Lung (tissue), 11 donors: ENCODE measurements at regions not wholly inside any gene's neighbourhood (a gene's known extent, or its start where the extent isn't known, plus 50 kb on each side); places are given as distances from the start of the nearest gene placed in this dataset.

Experiments used
- ATAC-seq: fragments of 200-7000 bp; cut with Tn5 transposase; one replicate; pipeline ENCODE4 v1.9.1; 2020; ENCODE audit warnings: moderate number of reproducible peaks; ENCODE audit not compliant: insufficient read depth, low FRiP score
- DNase-seq, 3 donors: peaks; one replicate each; pipeline ENCODE4 v3.0.0-alpha.2; 2013 to 2017
- H3K27ac ChIP-seq, 2 donors: one replicate each; pipeline ENCODE4 v1.5.1; 2013; ENCODE audit warnings: mild to moderate bottlenecking in 2 of 2, moderate library complexity in 2 of 2, control low read depth in 1 of 2, inconsistent platforms in 1 of 2, low read depth in 1 of 2, low read length in 1 of 2
- H3K27me3 ChIP-seq, 3 donors: one replicate each; pipeline ENCODE4 v1.5.1; 2013; ENCODE audit warnings: low read length in 2 of 3; ENCODE audit not compliant: control insufficient read depth in 3 of 3, insufficient read depth in 3 of 3
- H3K36me3 ChIP-seq, 4 donors: one replicate each; pipeline ENCODE4 v1.5.1; 2013; ENCODE audit warnings: low read length in 4 of 4, mild to moderate bottlenecking in 1 of 4, moderate library complexity in 1 of 4; ENCODE audit not compliant: control insufficient read depth in 4 of 4, insufficient read depth in 4 of 4
- H3K4me1 ChIP-seq, 5 donors: one replicate each; pipeline ENCODE4 v1.5.1; 2013; ENCODE audit warnings: low read length in 5 of 5, mild to moderate bottlenecking in 2 of 5, moderate library complexity in 1 of 5; ENCODE audit not compliant: control insufficient read depth in 5 of 5, insufficient read depth in 5 of 5
- H3K4me3 ChIP-seq: one replicate; pipeline ENCODE4 v1.5.1; 2013; ENCODE audit warnings: mild to moderate bottlenecking, control low read depth, moderate library complexity
- H3K9ac ChIP-seq, 2 donors: one replicate each; pipeline ENCODE4 v1.5.1; 2013; ENCODE audit warnings: low read length in 2 of 2, control low read depth in 1 of 2; ENCODE audit not compliant: insufficient read depth in 1 of 2
- H3K9me3 ChIP-seq, 4 donors: one replicate each; pipeline ENCODE4 v1.5.1; 2013; ENCODE audit warnings: low read length in 3 of 4, mild to moderate bottlenecking in 1 of 4, moderate library complexity in 1 of 4; ENCODE audit not compliant: control insufficient read depth in 4 of 4, insufficient read depth in 3 of 4
- WGBS, 2 donors: extraction: QIAGEN DNeasy Blood & Tissue Kit; methylation state at CpG; one replicate each; pipeline ENCODE4 v1.1.7; 2013; 5-methylcytosine and 5-hydroxymethylcytosine counted together
- TF ChIP-seq, protein P1 (sequence below): IDR thresholded peaks from 2 replicates; pipeline ENCODE4 v1.5.1; 2012; ENCODE audit warnings: mild to moderate bottlenecking; ENCODE audit errors: control extremely low read depth, extremely low read depth
- donor health status: control.
- donor health status: control.
- donor health status: Bipolar disorder and iron deficiency.
- donor health status: healthy.
- donor health status: DM: yes; HTN: yes; CAD: no.

DNA sequence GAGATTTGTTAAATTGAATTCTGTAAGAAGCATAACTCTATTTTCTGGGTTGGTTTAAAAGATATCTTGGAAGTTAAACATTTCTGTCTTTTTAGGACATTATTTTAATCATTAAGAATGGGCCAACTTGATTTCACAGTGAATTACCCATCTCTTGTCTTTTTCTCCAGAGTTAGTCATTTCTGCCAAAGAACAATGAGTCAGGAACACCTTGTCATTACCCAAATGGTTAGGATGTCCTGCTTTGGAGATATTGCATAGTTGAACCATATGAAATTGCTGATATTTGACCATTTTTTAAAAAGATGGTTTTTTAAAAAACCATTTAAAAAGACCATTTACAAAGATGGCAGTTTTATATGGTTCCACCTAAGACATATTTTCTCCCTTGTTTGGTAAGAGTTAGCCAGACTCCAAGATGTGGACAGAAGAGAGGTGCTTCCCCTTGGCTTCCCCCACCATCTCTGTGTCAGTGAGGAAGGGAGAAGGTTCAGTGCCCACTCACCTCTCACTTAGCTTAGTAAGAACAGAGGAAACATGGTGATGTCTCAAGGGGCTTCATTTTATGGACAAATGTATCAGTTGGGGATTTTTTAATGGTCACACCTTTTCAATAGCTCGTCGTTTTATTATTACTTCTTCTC lies 103.0 kb downstream of the PCSK1 start:
- H3K27me3 ChIP-seq, result no peaks in the 10 kb centered on the region
- no peak overlapping the region for H3K4me3 ChIP-seq
- H3K9ac ChIP-seq, result no peak overlapping the region
- no peaks in the 10 kb centered on the region for H3K36me3 ChIP-seq
- 92 to 95% methylated on average over 2 of the region's 2 CpGs for WGBS, 2 donors
- H3K4me1 ChIP-seq, result peaks cover 0 to 9% (median 0%) of the 10 kb centered on the region in 5 donors
- TF ChIP-seq, protein P1, sequence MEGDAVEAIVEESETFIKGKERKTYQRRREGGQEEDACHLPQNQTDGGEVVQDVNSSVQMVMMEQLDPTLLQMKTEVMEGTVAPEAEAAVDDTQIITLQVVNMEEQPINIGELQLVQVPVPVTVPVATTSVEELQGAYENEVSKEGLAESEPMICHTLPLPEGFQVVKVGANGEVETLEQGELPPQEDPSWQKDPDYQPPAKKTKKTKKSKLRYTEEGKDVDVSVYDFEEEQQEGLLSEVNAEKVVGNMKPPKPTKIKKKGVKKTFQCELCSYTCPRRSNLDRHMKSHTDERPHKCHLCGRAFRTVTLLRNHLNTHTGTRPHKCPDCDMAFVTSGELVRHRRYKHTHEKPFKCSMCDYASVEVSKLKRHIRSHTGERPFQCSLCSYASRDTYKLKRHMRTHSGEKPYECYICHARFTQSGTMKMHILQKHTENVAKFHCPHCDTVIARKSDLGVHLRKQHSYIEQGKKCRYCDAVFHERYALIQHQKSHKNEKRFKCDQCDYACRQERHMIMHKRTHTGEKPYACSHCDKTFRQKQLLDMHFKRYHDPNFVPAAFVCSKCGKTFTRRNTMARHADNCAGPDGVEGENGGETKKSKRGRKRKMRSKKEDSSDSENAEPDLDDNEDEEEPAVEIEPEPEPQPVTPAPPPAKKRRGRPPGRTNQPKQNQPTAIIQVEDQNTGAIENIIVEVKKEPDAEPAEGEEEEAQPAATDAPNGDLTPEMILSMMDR, result no peak
- H3K9me3 ChIP-seq, result no peaks in the 10 kb centered on the region
- ATAC-seq (no peak), DNase-seq (no peak)
- no peak overlapping the region for H3K27ac ChIP-seq

DNA sequence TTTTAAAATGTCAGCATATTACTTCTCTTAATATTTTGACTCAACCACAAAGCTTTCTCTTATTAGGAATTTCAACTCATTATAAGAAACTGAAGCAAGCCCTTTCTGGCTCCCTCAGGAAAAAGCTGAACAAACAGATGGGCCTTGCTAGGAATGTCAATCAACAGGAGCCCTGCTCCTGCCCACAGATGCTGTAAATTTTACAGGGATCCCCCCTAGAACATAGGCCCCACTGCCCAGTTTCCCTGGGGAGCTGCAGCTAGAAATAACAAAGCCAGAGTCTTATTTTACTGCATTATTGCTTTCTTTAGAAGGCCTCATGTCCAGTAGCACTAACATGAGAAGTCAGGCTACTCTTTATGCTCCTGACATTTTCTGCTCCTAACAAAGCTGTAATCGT lies 103.8 kb downstream of the PCSK1 start:
- 83 to 95% methylated on average over 1 of the region's 1 CpG for WGBS, 2 donors
- TF ChIP-seq, protein P1, result no peak
- DNase-seq (no peak), ATAC-seq (no peak)
- H3K9me3 ChIP-seq, result no peaks in the 10 kb centered on the region
- H3K4me1 ChIP-seq, result peaks cover 0 to 9% (median 0%) of the 10 kb centered on the region in 5 donors
- H3K27ac ChIP-seq, result no peak overlapping the region
- H3K9ac ChIP-seq, result no peak overlapping the region
- H3K36me3 ChIP-seq, result no peaks in the 10 kb centered on the region
- H3K4me3 ChIP-seq, result no peak overlapping the region
- no peaks in the 10 kb centered on the region for H3K27me3 ChIP-seq

DNA sequence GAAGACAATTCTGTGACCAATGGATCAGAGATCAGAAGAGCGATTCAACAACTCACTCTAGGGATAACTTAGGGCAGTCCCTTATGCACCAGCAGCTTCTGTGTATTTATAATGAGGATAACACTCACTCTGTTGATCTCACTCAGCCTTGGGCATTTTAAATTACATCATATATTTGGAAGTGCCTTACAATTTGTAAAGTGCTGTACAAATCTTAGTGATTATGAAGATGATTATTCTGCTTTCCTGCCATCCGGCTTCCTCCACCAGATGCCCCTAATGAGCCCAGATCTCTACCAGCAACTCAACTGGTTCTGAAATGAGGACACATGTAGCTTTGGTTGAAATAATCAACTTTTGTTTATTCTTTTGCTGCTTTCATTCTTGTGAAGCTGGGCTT lies 105.3 kb downstream of the PCSK1 start:
- DNase-seq (no peak), ATAC-seq (no peak)
- Histone ChIP-seq H3K9ac (no peak overlapping the region), H3K9me3 (no peaks in the 10 kb centered on the region), H3K36me3 (no peaks in the 10 kb centered on the region), H3K4me1 (peaks cover 0 to 9% (median 0%) of the 10 kb centered on the region in 5 donors), H3K27me3 (no peaks in the 10 kb centered on the region), H3K27ac (no peak overlapping the region), H3K4me3 (no peak overlapping the region)
- 92 to 96% methylated on average over 2 of the region's 2 CpGs for WGBS, 2 donors
- TF ChIP-seq, protein P1, result no peak

DNA sequence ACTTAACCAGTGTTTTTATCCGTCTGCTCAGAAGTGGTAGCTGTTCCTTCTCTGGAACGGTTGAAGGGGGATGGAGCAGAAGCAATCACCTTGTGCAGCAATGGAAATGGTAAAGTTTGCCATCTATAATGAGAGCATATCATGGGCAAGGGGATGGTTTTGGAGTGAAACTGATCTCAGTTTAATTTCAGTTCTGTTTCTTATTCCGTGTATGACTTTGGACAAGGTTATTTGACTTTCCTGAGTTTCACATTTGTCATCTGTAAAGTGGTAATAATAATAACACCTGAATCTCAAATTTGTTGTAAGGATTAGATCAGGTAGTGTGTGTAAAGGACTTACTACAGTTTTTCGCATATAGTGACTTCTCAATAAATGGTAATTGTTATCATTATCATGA lies 106.1 kb downstream of the PCSK1 start:
- Histone ChIP-seq H3K27me3 (no peaks in the 10 kb centered on the region), H3K9me3 (no peaks in the 10 kb centered on the region), H3K27ac (no peak overlapping the region), H3K4me1 (peaks cover 0 to 6% (median 0%) of the 10 kb centered on the region in 5 donors), H3K36me3 (no peaks in the 10 kb centered on the region), H3K4me3 (no peak overlapping the region), H3K9ac (no peak overlapping the region)
- DNase-seq (no peak), ATAC-seq (no peak)
- WGBS, 2 donors, result 92% methylated on average over 4 of the region's 4 CpGs
- TF ChIP-seq, protein P1, result no peak
